Stomach (tissue), 8 donors: ENCODE measurements at regions not wholly inside any gene's neighbourhood (a gene's known extent, or its start where the extent isn't known, plus 50 kb on each side); places are given as distances from the start of the nearest gene placed in this dataset.

ENCODE experiments used
- DNase-seq, 2 donors: peaks; one replicate each; pipeline versions ENCODE4 v3.0.0 to v3.0.0-alpha.2; 2013 to 2019
- H3K27ac ChIP-seq, 5 donors: fragments of 200-600 bp in 4 of 5; sonication (generic) in 4 of 5; one replicate each; pipeline ENCODE4 v1.5.1; 2013 to 2019; ENCODE audit warnings: mild to moderate bottlenecking in 1 of 5, moderate library complexity in 1 of 5
- H3K27me3 ChIP-seq, 3 donors: fragments of 200-600 bp; sonication (generic); one replicate each; pipeline ENCODE4 v1.5.1; 2017 to 2019; ENCODE audit warnings: mixed run types in 1 of 3
- H3K36me3 ChIP-seq, 4 donors: fragments of 200-600 bp; sonication (generic); 1 replicate in 3 of 4; 2 replicates in 1 of 4; pipeline ENCODE4 v1.5.1; 2016 to 2019
- H3K4me1 ChIP-seq, 4 donors: fragments of 200-600 bp; sonication (generic); one replicate each; pipeline ENCODE4 v1.5.1; 2016 to 2019
- H3K4me3 ChIP-seq, 4 donors: fragments of 200-600 bp; sonication (generic) in 3 of 4; one replicate each; pipeline ENCODE4 v1.5.1; 2016 to 2019; ENCODE audit warnings: mild to moderate bottlenecking in 1 of 4
- H3K9me3 ChIP-seq, 4 donors: fragments of 200-600 bp; sonication (generic); one replicate each; pipeline ENCODE4 v1.5.1; 2016 to 2019
- EP300 ChIP-seq: sonication (generic); formaldehyde crosslinking; IDR thresholded peaks from one replicate; pipeline ENCODE4 v1.6.1; 2017; ENCODE audit warnings: antibody characterized with exemption
- POLR2A ChIP-seq, 4 donors: fragments of 450-650 bp; IDR thresholded peaks; one replicate each; pipeline ENCODE4 v1.6.1; 2016; ENCODE audit warnings: antibody characterized with exemption in 4 of 4, control low read depth in 2 of 4, mild to moderate bottlenecking in 1 of 4, moderate library complexity in 1 of 4
- POLR2AphosphoS5 ChIP-seq, 3 donors: sonication (generic); formaldehyde crosslinking; IDR thresholded peaks; one replicate each; pipeline ENCODE4 v1.6.1; 2016; ENCODE audit warnings: antibody characterized with exemption in 3 of 3
- WGBS, 5 donors: extraction: QIAGEN DNeasy Blood & Tissue Kit in 3 of 5; methylation state at CpG; one replicate each; pipeline versions ENCODE4 v1.1.5 to v1.1.7; 2013 to 2018; 5-methylcytosine and 5-hydroxymethylcytosine counted together
- intact Hi-C: fragments of 100-400 bp; cut with DNase I; formaldehyde crosslinking; loops from one replicate; pipeline ENCODE4 v1.15.1; 2023; ENCODE audit warnings: low total_unique reads
- TF ChIP-seq, protein P1 (sequence below), 7 experiments: fragments of 450-650 bp in 4 of 7; fragments of 200-600 bp in 3 of 7; sonication (generic) in 3 of 7; IDR thresholded peaks; one replicate each; pipeline ENCODE4 v1.5.1; 2016 to 2019; ENCODE audit warnings: antibody characterized with exemption in 7 of 7, control low read depth in 2 of 7, mild to moderate bottlenecking in 1 of 7
- donor health status: healthy with polysubstance abuse.
- donor health status: Bipolar disorder and iron deficiency.
- donor health status: healthy.

DNA sequence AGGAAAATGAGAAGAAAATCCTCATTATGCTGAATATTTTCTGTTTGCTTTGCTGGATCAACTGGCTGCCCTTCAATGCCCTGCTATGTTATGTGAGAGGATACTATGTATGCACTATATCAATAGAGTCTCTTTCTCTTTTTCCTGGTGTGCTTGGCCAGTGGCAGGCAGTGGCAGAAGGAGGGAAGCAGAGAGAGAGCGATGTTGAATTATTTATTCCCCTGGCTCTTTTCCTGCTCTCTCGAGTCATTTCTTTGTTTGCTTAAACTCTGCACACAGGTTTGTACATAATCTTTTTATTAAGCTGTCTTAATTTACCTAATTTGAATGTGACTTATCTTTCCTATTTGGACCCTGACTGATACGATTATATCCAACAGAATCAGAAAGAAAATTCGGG lies 1727.3 kb downstream of the SUCLG1 start:
- H3K4me1 ChIP-seq, result peaks cover 0 to 3% (median 0%) of the 10 kb centered on the region in 4 donors

DNA sequence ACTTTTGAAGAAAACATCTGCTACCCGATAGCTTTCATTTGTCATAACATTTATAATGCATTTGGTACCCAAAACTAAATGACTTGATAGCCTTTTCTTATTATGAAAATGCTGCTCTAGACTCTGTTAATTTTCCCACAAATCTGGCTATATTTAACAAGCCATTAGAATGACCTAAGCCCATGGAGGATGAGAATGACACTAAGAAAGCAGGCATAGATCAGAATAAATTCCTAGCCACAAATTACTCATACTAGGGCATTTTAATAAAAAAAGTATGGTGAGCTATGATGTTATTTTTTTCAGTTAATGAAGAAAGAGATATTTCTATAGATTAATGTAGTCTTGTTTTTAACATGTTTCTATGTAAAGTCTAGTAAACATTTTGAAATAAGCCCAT lies 1728.3 kb downstream of the SUCLG1 start:
- Histone ChIP-seq H3K9me3 (no peaks in the 10 kb centered on the region), H3K4me1 (peaks cover 0 to 3% (median 0%) of the 10 kb centered on the region in 4 donors), H3K27me3 (no peaks in the 10 kb centered on the region), H3K36me3 (no peaks in the 10 kb centered on the region), H3K4me3 (no peak overlapping the region), H3K27ac (no peak overlapping the region)
- TF ChIP-seq, protein P1, sequence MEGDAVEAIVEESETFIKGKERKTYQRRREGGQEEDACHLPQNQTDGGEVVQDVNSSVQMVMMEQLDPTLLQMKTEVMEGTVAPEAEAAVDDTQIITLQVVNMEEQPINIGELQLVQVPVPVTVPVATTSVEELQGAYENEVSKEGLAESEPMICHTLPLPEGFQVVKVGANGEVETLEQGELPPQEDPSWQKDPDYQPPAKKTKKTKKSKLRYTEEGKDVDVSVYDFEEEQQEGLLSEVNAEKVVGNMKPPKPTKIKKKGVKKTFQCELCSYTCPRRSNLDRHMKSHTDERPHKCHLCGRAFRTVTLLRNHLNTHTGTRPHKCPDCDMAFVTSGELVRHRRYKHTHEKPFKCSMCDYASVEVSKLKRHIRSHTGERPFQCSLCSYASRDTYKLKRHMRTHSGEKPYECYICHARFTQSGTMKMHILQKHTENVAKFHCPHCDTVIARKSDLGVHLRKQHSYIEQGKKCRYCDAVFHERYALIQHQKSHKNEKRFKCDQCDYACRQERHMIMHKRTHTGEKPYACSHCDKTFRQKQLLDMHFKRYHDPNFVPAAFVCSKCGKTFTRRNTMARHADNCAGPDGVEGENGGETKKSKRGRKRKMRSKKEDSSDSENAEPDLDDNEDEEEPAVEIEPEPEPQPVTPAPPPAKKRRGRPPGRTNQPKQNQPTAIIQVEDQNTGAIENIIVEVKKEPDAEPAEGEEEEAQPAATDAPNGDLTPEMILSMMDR (IDR thresholded peaks at IDR 0.05), result no peak
- TF ChIP-seq POLR2A (IDR thresholded peaks at IDR 0.05) (no peak), POLR2AphosphoS5 (IDR thresholded peaks at IDR 0.05) (no peak), EP300 (no peak)
- no peak for DNase-seq
- WGBS, 5 donors, result 88 to 100% (median 96%) methylated on average over 1 of the region's 1 CpG
- intact Hi-C loops, result no loop called here

More for the DNA sequence above, 1727.3 kb downstream of the SUCLG1 start:
- WGBS, 5 donors, result 24 to 49% (median 38%) methylated on average over 4 of the region's 4 CpGs
- no peaks in the 10 kb centered on the region for H3K36me3 ChIP-seq
- H3K9me3 ChIP-seq, result no peaks in the 10 kb centered on the region
- H3K27ac ChIP-seq, result no peak overlapping the region
- H3K4me3 ChIP-seq, result no peak overlapping the region
- no peak for TF ChIP-seq POLR2A (IDR thresholded peaks at IDR 0.05)
- no peak for TF ChIP-seq EP300
- TF ChIP-seq, protein P1 (IDR thresholded peaks at IDR 0.05), result no peak
- no peak for TF ChIP-seq POLR2AphosphoS5 (IDR thresholded peaks at IDR 0.05)
- intact Hi-C loops, result no loop called here
- no peaks in the 10 kb centered on the region for H3K27me3 ChIP-seq
- DNase-seq, result no peak

DNA sequence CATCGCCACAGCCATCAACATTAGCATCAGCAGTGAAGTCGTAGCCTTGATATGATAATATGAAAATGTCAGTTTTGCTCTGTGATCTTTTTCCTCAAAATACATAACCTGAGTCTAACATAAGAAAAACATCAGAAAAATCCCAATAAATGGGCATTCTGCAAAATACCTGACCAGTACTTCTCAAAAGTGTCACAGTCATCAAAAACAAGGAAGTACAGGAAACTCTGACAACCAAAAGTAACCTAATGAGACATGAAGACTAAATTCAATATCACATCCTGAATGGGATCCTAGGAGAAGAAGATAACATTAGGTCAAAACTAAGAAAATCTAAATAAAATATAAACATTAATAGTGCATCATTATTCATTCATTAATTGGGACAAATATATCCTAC lies 1731.0 kb downstream of the SUCLG1 start:
- no peak overlapping the region for H3K4me3 ChIP-seq
- H3K36me3 ChIP-seq, result no peaks in the 10 kb centered on the region
- H3K4me1 ChIP-seq, result peaks cover 0 to 3% (median 0%) of the 10 kb centered on the region in 4 donors
- intact Hi-C loops, result no loop called here
- H3K9me3 ChIP-seq, result no peaks in the 10 kb centered on the region
- TF ChIP-seq POLR2A (IDR thresholded peaks at IDR 0.05) (no peak), POLR2AphosphoS5 (IDR thresholded peaks at IDR 0.05) (no peak), EP300 (no peak)
- TF ChIP-seq, protein P1 (IDR thresholded peaks at IDR 0.05), result no peak
- no peak overlapping the region for H3K27ac ChIP-seq
- 82 to 94% (median 92%) methylated on average over 2 of the region's 2 CpGs for WGBS, 5 donors
- DNase-seq, result no peak
- H3K27me3 ChIP-seq, result no peaks in the 10 kb centered on the region

DNA sequence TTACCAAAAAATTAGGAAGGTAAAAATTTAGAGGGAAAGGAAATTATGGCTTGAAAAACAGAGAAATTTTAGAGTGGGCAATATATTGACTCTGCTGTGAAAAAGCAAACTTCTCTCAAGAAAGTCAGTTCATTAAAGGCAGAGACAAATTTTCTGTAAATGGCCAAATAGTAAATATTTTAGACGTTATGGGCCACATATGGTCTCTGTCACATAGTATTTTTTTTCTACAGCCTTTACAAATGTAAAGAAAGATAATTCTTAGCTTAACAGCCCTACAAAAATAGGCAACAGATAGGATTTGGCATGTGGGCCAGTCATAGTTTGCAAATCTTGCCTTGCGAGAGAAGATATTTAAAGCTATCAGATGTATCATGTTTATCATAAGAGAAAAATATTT lies 1750.4 kb downstream of the SUCLG1 start:
- H3K4me1 ChIP-seq, result no peaks in the 10 kb centered on the region
- intact Hi-C loops, result no loop called here
- H3K27me3 ChIP-seq, result no peaks in the 10 kb centered on the region
- no peak for TF ChIP-seq POLR2AphosphoS5 (IDR thresholded peaks at IDR 0.05)
- TF ChIP-seq POLR2A (IDR thresholded peaks at IDR 0.05), result no peak
- TF ChIP-seq, protein P1 (IDR thresholded peaks at IDR 0.05), result no peak
- TF ChIP-seq EP300, result no peak
- no peak overlapping the region for H3K4me3 ChIP-seq
- no peaks in the 10 kb centered on the region for H3K9me3 ChIP-seq
- WGBS, 5 donors, result 56 to 67% (median 63%) methylated on average over 2 of the region's 2 CpGs
- no peaks in the 10 kb centered on the region for H3K36me3 ChIP-seq
- H3K27ac ChIP-seq, result no peak overlapping the region
- DNase-seq, result no peak
